HEK293 (cell line): ENCODE measurements at regions not wholly inside any gene's neighbourhood (a gene's known extent, or its start where the extent isn't known, plus 50 kb on each side); places are given as distances from the start of the nearest gene placed in this dataset.

ENCODE experiments used
- BCL6B ChIP-seq: fragments of 450-650 bp; formaldehyde crosslinking; IDR thresholded peaks from 2 replicates; pipeline ENCODE4 v1.5.1; 2017; ENCODE audit warnings: missing biosample characterization, missing genetic modification characterization
- CTCF ChIP-seq: fragments of 450-650 bp; formaldehyde crosslinking; IDR thresholded peaks from 2 replicates; pipeline ENCODE4 v1.5.1; 2016; ENCODE audit warnings: missing biosample characterization, missing genetic modification characterization
- ZNF114 ChIP-seq: fragments of 450-650 bp; formaldehyde crosslinking; IDR thresholded peaks from 2 replicates; pipeline ENCODE4 v1.5.0; 2017; ENCODE audit warnings: missing biosample characterization, missing genetic modification characterization
- ZNF544 ChIP-seq: fragments of 450-650 bp; formaldehyde crosslinking; IDR thresholded peaks from 2 replicates; pipeline ENCODE4 v1.5.0; 2017; ENCODE audit warnings: missing biosample characterization, missing genetic modification characterization
- ZNF692 ChIP-seq: fragments of 450-650 bp; formaldehyde crosslinking; IDR thresholded peaks from 2 replicates; pipeline ENCODE4 v1.5.1; 2016; ENCODE audit warnings: missing biosample characterization, missing genetic modification characterization
- TF ChIP-seq, protein P1 (sequence below): fragments of 450-650 bp; formaldehyde crosslinking; IDR thresholded peaks from 2 replicates; pipeline ENCODE4 v1.5.1; 2016; ENCODE audit warnings: missing biosample characterization, missing genetic modification characterization, low read depth

DNA sequence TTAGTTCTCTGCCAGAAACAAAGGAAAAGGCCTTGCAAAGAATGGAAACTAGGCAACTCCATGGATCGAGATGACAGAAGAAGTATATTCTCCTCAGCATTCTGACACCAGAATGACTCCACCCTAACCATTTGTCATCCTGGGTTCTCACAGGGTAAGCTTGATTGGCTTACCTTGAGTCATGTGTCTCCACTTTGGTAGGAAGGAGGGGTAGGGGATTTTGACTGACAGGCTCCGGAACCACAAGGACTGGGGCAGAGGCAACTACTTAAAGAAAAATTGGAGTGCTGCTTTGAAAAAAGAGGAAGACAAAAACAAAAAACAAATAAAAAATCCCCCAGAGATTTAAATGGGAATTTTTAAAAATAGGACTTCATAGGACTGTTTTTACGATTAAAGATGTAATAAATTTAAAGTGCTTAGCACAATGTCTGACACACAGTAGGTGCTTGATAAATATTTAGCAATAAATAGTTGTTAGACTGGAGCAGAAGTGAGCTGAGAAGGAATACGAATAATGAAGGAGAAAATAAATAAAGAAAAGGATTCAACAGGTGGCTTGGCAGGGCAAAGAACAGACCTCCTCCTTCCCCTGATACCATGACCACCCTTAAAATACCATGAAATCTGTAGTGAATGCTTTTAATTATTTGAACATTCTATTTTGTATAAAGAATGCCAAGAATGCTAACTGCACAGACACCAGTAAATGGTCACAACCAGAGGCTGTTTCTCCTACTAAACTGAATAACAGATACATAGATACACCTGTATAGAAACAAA is 230.2 kb downstream of the CDCA7 start:
- TF ChIP-seq ZNF114 (tag by site-specific recombination) (no peak), BCL6B (no peak), ZNF692 (no peak), CTCF (no peak), ZNF544 (tag by site-specific recombination) (no peak)
- TF ChIP-seq, protein P1, sequence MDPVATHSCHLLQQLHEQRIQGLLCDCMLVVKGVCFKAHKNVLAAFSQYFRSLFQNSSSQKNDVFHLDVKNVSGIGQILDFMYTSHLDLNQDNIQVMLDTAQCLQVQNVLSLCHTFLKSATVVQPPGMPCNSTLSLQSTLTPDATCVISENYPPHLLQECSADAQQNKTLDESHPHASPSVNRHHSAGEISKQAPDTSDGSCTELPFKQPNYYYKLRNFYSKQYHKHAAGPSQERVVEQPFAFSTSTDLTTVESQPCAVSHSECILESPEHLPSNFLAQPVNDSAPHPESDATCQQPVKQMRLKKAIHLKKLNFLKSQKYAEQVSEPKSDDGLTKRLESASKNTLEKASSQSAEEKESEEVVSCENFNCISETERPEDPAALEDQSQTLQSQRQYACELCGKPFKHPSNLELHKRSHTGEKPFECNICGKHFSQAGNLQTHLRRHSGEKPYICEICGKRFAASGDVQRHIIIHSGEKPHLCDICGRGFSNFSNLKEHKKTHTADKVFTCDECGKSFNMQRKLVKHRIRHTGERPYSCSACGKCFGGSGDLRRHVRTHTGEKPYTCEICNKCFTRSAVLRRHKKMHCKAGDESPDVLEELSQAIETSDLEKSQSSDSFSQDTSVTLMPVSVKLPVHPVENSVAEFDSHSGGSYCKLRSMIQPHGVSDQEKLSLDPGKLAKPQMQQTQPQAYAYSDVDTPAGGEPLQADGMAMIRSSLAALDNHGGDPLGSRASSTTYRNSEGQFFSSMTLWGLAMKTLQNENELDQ (tag by site-specific recombination), result no peak
